ENCODE measurements at regions not wholly inside any gene's neighbourhood (a gene's known extent, or its start where the extent isn't known, plus 50 kb on each side); places are given as distances from the start of the nearest gene placed in this dataset.
"Not testable (repeated sequence)": the region's sequence is repeated elsewhere in the genome, so short reads cannot be mapped to it uniquely, and the experiment has no call there.

- no peak for TF ChIP-seq CTCF (IDR thresholded peaks at IDR 0.05; ENCODE audit: extremely low read depth, insufficient read depth, missing control alignments)
- no peak for DNase-seq (ENCODE audit: low spot score)
- in situ Hi-C loops (cut with MboI; ENCODE audit: low pct_unique_long_range_greater_than_20kb, low sequenced_read_pairs, unreplicated experiment): no loop called here
These were observed 121.3 kb upstream of the SALL4 start for GRCh38 chr20:51923633-51924032.

DNA sequence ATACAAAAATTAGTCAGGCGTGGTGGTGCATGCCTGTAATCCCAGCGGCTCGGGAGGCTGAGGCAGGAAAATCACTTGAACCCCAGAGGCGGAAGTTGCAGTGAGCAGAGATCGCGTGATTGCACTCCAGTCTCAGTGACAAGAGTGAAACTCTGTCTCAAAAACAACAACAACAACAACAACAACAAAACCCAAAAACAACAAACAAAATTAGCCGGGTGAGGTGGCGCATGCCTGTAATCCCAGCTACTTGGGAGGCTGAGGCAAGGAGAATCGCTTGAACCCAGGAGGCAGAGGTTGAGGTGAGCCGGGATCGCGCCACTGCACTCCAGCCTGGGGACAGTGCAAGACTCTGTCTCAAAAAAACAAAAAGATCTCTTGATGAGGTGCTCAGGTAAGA lies 120.5 kb upstream of the SALL4 start:
- DNase-seq (ENCODE audit: low spot score); in situ Hi-C loops (cut with MboI; ENCODE audit: low pct_unique_long_range_greater_than_20kb, low sequenced_read_pairs, unreplicated experiment): not testable (repeated sequence)

DNA sequence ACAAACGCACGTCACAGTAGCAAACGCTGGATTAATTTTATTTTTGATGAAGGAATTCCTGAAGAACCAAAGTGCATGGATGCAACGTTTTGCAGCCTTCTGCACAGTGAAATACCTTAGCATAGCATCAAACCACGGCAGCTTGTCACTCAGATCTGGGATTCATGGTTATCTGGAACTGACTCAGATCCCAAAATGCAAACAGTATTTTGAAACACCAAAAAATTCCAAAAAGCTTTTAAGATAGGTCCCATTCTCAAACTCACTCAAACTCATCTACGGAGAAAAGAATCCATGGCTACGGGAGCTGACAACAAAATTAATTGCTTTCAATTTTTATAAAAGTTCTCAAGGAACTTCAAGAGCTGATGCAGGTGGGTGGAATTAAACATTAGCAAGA lies 116.2 kb upstream of the SALL4 start:
- no peak for DNase-seq (ENCODE audit: low spot score)
- no peak for TF ChIP-seq CTCF (IDR thresholded peaks at IDR 0.05; ENCODE audit: extremely low read depth, insufficient read depth, missing control alignments)
- in situ Hi-C loops (cut with MboI; ENCODE audit: low pct_unique_long_range_greater_than_20kb, low sequenced_read_pairs, unreplicated experiment): no loop called here

DNA sequence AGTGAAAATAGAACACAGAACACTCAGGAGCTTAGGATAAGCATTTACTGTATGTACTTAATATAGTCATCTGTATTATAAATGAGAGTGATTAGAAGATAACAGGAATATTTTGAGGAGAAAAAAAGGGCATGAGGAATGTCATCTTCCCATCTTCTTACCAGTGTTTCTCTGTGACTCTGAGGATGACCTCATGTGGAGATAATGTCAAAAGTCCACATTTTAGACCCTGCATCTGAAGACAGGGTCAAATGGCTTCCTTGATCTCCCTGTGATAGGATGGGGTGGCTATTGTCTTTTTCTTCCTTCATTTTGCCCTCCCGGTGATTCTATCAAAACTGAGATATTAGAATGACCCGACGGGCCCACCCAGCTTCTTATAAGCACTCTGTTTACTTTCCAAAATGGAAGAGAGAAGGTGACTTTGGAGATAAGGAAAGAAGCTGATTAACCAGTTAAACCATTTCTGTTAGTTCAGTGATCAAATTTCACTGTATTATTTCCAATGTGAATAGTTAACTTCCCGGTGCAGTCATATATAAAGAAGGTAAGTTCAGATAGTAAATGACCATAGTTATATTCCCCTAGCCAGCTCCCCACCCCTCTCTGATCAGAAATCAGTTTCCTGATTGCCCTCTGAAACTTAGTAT lies 115.7 kb upstream of the SALL4 start:
- DNase-seq (ENCODE audit: low spot score): no peak
- in situ Hi-C loops (cut with MboI; ENCODE audit: low pct_unique_long_range_greater_than_20kb, low sequenced_read_pairs, unreplicated experiment): no loop called here
- no peak for TF ChIP-seq CTCF (IDR thresholded peaks at IDR 0.05; ENCODE audit: extremely low read depth, insufficient read depth, missing control alignments)

GRCh38 chr20:51916244-51916643 lies 113.9 kb upstream of the SALL4 start:
- no peak for DNase-seq (ENCODE audit: low spot score)
- no peak for TF ChIP-seq CTCF (IDR thresholded peaks at IDR 0.05; ENCODE audit: extremely low read depth, insufficient read depth, missing control alignments)
- in situ Hi-C loops (cut with MboI; ENCODE audit: low pct_unique_long_range_greater_than_20kb, low sequenced_read_pairs, unreplicated experiment): no loop called here

DNA sequence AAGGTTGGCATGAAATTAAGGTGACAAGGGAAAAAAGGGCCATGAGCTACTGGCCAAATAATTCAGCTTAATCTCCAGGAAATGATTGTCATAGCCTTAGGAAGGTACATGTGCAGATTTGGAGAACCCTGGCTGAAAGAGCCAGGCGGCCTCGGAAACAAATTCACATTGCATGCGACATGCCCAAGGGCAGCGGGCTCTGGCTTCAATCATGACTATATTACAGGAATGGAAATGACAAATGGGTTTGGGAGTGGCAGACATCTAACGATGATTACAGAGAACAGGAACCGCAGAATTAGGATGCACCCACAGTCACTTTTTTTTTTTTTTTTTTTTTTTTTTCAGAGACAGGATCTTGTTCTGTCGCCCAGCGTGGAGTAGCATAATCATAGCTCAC lies 112.4 kb upstream of the SALL4 start:
- no peak for DNase-seq (ENCODE audit: low spot score)
- in situ Hi-C loops (cut with MboI; ENCODE audit: low pct_unique_long_range_greater_than_20kb, low sequenced_read_pairs, unreplicated experiment): no loop called here

More for the DNA sequence above, 112.4 kb upstream of the SALL4 start:
- no peak for TF ChIP-seq CTCF (IDR thresholded peaks at IDR 0.05; ENCODE audit: extremely low read depth, insufficient read depth, missing control alignments)
